GM12878 (cell line): ENCODE measurements at regions not wholly inside any gene's neighbourhood (a gene's known extent, or its start where the extent isn't known, plus 50 kb on each side); places are given as distances from the start of the nearest gene placed in this dataset.

ENCODE experiments used
- ATAC-seq: fragments of 200-7000 bp; cut with Tn5 transposase; 3 replicates; pipeline ENCODE4 v1.9.1; 2020; ENCODE audit warnings: mild to moderate bottlenecking, moderate library complexity
- BruUV-seq: library from RNA; stranded (reverse); fragments of 400-500 nt; replicated peaks from 2 replicates; lab custom pipeline; 2021; lab: Mats Ljungman, UMichigan
- CTCF ChIA-PET: fragments of 300-600 bp; sonication (Branson Sonifier 250); formaldehyde crosslinking; extraction: SDS; loops from one replicate; lab custom pipeline; 2021; ENCODE audit warnings: inconsistent platforms; lab: Yijun Ruan, JAX
- POLR2A ChIA-PET: fragments of 350-600 bp; formaldehyde crosslinking; extraction: SDS; loops from one replicate; lab custom pipeline; 2021; ENCODE audit warnings: inconsistent platforms; lab: Charles Lee
- RAD21 ChIA-PET: fragments of 300-600 bp; sonication (Branson Sonifier 250); formaldehyde crosslinking; loops from one replicate; lab custom pipeline; 2023; ENCODE audit warnings: antibody characterized with exemption; ENCODE audit not compliant: unreplicated experiment; lab: Charles Lee
- SMC1A ChIA-PET: fragments of 300-600 bp; sonication (Branson Sonifier 250); formaldehyde crosslinking; loops from one replicate; lab custom pipeline; 2023; ENCODE audit not compliant: unreplicated experiment, uncharacterized antibody; lab: Charles Lee
- DNase-seq: peaks from one replicate; pipeline ENCODE4 v3.0.0-alpha.2; 2011; ENCODE audit warnings: low read depth, low spot score
- FAIRE-seq: peaks from 3 replicates; lab custom pipeline; 2011; peaks lifted over from hg19 to GRCh38; lab: Jason Lieb, UNC
- H2AFZ ChIP-seq: 2 replicates; pipeline ENCODE4 v1.6.0; 2011; ENCODE audit warnings: low read depth, low read length, control low read depth; ENCODE audit not compliant: control insufficient read depth
- H3K27ac ChIP-seq: 2 replicates; pipeline ENCODE4 v1.5.1; 2011; ENCODE audit warnings: control low read depth; ENCODE audit not compliant: control insufficient read depth, insufficient read depth
- H3K27me3 ChIP-seq, 2 experiments: replicated peaks in 1 of 2; 2 replicates each; pipeline versions ENCODE4 v1.6.0 to v1.6.1; 2011; ENCODE audit warnings: low read length in 1 of 2; ENCODE audit not compliant: control insufficient read depth in 2 of 2, insufficient read depth in 2 of 2
- H3K36me3 ChIP-seq, 2 experiments: 2 replicates each; pipeline ENCODE4 v1.5.1; 2011; ENCODE audit warnings: low read length in 1 of 2; ENCODE audit not compliant: control insufficient read depth in 2 of 2, insufficient read depth in 2 of 2
- H3K4me1 ChIP-seq: 2 replicates; pipeline ENCODE4 v1.6.1; 2011; ENCODE audit warnings: mild to moderate bottlenecking, low read length, moderate library complexity, mixed read lengths; ENCODE audit not compliant: control insufficient read depth, insufficient read depth
- H3K4me2 ChIP-seq: 2 replicates; pipeline ENCODE4 v1.6.0; 2011; ENCODE audit warnings: control low read depth; ENCODE audit not compliant: control insufficient read depth, insufficient read depth
- H3K4me3 ChIP-seq: fragments of 200-600 bp; sonication (generic); 2 replicates; pipeline ENCODE4 v1.5.1; 2016
- H3K79me2 ChIP-seq: 2 replicates; pipeline ENCODE4 v1.6.0; 2011; ENCODE audit warnings: low read length; ENCODE audit not compliant: control insufficient read depth, insufficient read depth
- H3K9ac ChIP-seq: 2 replicates; pipeline ENCODE4 v1.8.0; 2011; ENCODE audit warnings: low read length, control low read depth, mixed read lengths; ENCODE audit not compliant: control insufficient read depth, insufficient read depth
- H3K9me3 ChIP-seq: replicated peaks from 3 replicates; pipeline ENCODE4 v1.5.1; 2011; ENCODE audit warnings: mild to moderate bottlenecking, low read length; ENCODE audit not compliant: control insufficient read depth, insufficient read depth
- H4K20me1 ChIP-seq: 2 replicates; pipeline ENCODE4 v1.6.0; 2011; ENCODE audit not compliant: control insufficient read depth, insufficient read depth
- BHLHE40 ChIP-seq, 2 experiments: fragments of 450-650 bp in 1 of 2; IDR thresholded peaks; 2 replicates each; pipeline ENCODE4 v1.6.1; 2011 to 2017; ENCODE audit warnings: low read depth in 2 of 2, borderline replicate concordance in 1 of 2, improper control_type of control experiment in 1 of 2, low read length in 1 of 2, mild to moderate bottlenecking in 1 of 2
- CBX5 ChIP-seq: sonication (generic); IDR thresholded peaks from 2 replicates; pipeline ENCODE4 v1.6.1; 2016; ENCODE audit warnings: low read depth, moderate library complexity, mild to moderate bottlenecking, inconsistent platforms
- CHD2 ChIP-seq: IDR thresholded peaks from 2 replicates; pipeline ENCODE4 v1.6.1; 2011; ENCODE audit warnings: low read depth, low read length, improper control_type of control experiment, borderline replicate concordance
- DPF2 ChIP-seq: fragments of 450-650 bp; IDR thresholded peaks from 2 replicates; pipeline ENCODE4 v1.6.1; 2017; ENCODE audit warnings: mild to moderate bottlenecking
- EZH2 ChIP-seq: IDR thresholded peaks from 2 replicates; pipeline ENCODE4 v1.6.1; 2012; ENCODE audit warnings: low read depth, mild to moderate bottlenecking, control low read depth, inconsistent platforms, low read length, borderline replicate concordance; ENCODE audit not compliant: control insufficient read depth
- HCFC1 ChIP-seq: fragments of 150-350 bp; IDR thresholded peaks from 2 replicates; pipeline ENCODE4 v1.6.1; 2014; ENCODE audit warnings: low read length
- KDM1A ChIP-seq: fragments of 200-600 bp; sonication (generic); IDR thresholded peaks from 2 replicates; pipeline ENCODE4 v1.6.1; 2016; ENCODE audit warnings: borderline replicate concordance
- MTA3 ChIP-seq: IDR thresholded peaks from 2 replicates; pipeline ENCODE4 v1.6.1; 2012; ENCODE audit warnings: low read length, inconsistent platforms, borderline replicate concordance
- NR2C1 ChIP-seq: fragments of 450-650 bp; IDR thresholded peaks from 2 replicates; pipeline ENCODE4 v1.6.1; 2017; ENCODE audit warnings: antibody characterized with exemption, mild to moderate bottlenecking, moderate library complexity
- NR2C2 ChIP-seq: IDR thresholded peaks from 2 replicates; pipeline ENCODE4 v1.6.1; 2011; ENCODE audit warnings: borderline replicate concordance, low read depth; ENCODE audit not compliant: control insufficient read depth, insufficient read length
- PAX8 ChIP-seq: fragments of 450-650 bp; IDR thresholded peaks from 2 replicates; pipeline ENCODE4 v1.6.1; 2017; ENCODE audit warnings: mild to moderate bottlenecking, moderate library complexity
- SMC3 ChIP-seq: IDR thresholded peaks from 2 replicates; pipeline ENCODE4 v1.6.1; 2011; ENCODE audit warnings: low read length, improper control_type of control experiment, borderline replicate concordance
- SREBF2 ChIP-seq: IDR thresholded peaks from 2 replicates; pipeline ENCODE4 v1.6.1; 2012; ENCODE audit warnings: mild to moderate bottlenecking, low read length
- ZBED1 ChIP-seq: IDR thresholded peaks from 2 replicates; pipeline ENCODE4 v1.6.1; 2016; ENCODE audit warnings: borderline replicate concordance
- WGBS: methylation state at CpG from one replicate; pipeline ENCODE4 v1.1.6; 2016; ENCODE audit warnings: low lambda C conversion rate; ENCODE audit not compliant: insufficient replicate concordance, insufficient coverage; ENCODE audit errors: missing lambda C conversion rate; 5-methylcytosine and 5-hydroxymethylcytosine counted together
- in situ Hi-C: fragments of 300-500 bp; cut with MboI; formaldehyde crosslinking; loops from 9 replicates; pipeline ENCODE4 v1.14.3; 2018; ENCODE audit warnings: mixed read lengths
- intact Hi-C: fragments of 100-400 bp; cut with micrococcal nuclease; formaldehyde crosslinking; loops from one replicate; pipeline ENCODE4 v1.14.2; 2022; ENCODE audit not compliant: unreplicated experiment
- TF ChIP-seq, protein P1 (sequence below): fragments of 450-650 bp; conservative IDR thresholded peaks from 2 replicates; pipeline ENCODE4 v1.6.1; 2017; ENCODE audit warnings: mild to moderate bottlenecking, moderate library complexity
- TF ChIP-seq, protein P2 (sequence below): fragments of 450-650 bp; IDR thresholded peaks from 2 replicates; pipeline ENCODE4 v1.6.1; 2017; ENCODE audit warnings: mild to moderate bottlenecking
- TF ChIP-seq, protein P3 (sequence below): IDR thresholded peaks from 2 replicates; pipeline ENCODE4 v1.6.1; 2012; ENCODE audit warnings: mild to moderate bottlenecking, low read depth, low read length
- TF ChIP-seq, protein P4 (sequence below): IDR thresholded peaks from 2 replicates; pipeline ENCODE4 v1.6.1; 2012; ENCODE audit warnings: low read depth, low read length, improper control_type of control experiment

DNA sequence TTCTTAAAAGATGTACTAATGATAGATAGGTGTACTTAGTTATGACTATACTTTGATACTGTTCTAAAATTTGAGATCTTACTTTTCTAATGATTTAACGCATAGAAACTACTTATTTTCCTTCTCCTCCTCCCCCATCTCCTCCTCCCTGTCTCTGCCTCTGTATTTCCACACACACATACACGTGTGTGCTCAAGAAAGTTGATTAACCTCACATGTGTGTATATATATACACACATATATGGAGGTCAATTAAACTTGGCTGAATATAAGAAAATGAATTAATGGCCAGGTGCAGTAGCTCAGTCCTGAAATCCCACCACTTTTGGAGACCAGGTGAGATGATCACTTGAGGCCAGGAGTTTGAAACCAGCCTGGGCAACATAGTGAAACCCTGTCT is 362.7 kb upstream of the SYT1 start:
- no peak for ATAC-seq
- CTCF ChIA-PET, result no interaction called here
- H3K4me1 ChIP-seq, result no peaks in the 10 kb centered on the region
- H3K79me2 ChIP-seq, result no peaks in the 10 kb centered on the region
- intact Hi-C loops, result no loop called here
- H3K27ac ChIP-seq, result no peak overlapping the region
- no peaks in the 10 kb centered on the region for H4K20me1 ChIP-seq
- TF ChIP-seq CHD2, result no peak
- TF ChIP-seq CBX5, result no peak
- TF ChIP-seq, protein P1, sequence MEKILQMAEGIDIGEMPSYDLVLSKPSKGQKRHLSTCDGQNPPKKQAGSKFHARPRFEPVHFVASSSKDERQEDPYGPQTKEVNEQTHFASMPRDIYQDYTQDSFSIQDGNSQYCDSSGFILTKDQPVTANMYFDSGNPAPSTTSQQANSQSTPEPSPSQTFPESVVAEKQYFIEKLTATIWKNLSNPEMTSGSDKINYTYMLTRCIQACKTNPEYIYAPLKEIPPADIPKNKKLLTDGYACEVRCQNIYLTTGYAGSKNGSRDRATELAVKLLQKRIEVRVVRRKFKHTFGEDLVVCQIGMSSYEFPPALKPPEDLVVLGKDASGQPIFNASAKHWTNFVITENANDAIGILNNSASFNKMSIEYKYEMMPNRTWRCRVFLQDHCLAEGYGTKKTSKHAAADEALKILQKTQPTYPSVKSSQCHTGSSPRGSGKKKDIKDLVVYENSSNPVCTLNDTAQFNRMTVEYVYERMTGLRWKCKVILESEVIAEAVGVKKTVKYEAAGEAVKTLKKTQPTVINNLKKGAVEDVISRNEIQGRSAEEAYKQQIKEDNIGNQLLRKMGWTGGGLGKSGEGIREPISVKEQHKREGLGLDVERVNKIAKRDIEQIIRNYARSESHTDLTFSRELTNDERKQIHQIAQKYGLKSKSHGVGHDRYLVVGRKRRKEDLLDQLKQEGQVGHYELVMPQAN, result no peak
- TF ChIP-seq, protein P2, sequence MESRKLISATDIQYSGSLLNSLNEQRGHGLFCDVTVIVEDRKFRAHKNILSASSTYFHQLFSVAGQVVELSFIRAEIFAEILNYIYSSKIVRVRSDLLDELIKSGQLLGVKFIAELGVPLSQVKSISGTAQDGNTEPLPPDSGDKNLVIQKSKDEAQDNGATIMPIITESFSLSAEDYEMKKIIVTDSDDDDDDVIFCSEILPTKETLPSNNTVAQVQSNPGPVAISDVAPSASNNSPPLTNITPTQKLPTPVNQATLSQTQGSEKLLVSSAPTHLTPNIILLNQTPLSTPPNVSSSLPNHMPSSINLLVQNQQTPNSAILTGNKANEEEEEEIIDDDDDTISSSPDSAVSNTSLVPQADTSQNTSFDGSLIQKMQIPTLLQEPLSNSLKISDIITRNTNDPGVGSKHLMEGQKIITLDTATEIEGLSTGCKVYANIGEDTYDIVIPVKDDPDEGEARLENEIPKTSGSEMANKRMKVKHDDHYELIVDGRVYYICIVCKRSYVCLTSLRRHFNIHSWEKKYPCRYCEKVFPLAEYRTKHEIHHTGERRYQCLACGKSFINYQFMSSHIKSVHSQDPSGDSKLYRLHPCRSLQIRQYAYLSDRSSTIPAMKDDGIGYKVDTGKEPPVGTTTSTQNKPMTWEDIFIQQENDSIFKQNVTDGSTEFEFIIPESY, result no peak
- TF ChIP-seq NR2C1, result no peak
- no peak for TF ChIP-seq ZBED1
- TF ChIP-seq SREBF2, result no peak
- TF ChIP-seq DPF2, result no peak
- no peak for TF ChIP-seq PAX8
- TF ChIP-seq, protein P3, sequence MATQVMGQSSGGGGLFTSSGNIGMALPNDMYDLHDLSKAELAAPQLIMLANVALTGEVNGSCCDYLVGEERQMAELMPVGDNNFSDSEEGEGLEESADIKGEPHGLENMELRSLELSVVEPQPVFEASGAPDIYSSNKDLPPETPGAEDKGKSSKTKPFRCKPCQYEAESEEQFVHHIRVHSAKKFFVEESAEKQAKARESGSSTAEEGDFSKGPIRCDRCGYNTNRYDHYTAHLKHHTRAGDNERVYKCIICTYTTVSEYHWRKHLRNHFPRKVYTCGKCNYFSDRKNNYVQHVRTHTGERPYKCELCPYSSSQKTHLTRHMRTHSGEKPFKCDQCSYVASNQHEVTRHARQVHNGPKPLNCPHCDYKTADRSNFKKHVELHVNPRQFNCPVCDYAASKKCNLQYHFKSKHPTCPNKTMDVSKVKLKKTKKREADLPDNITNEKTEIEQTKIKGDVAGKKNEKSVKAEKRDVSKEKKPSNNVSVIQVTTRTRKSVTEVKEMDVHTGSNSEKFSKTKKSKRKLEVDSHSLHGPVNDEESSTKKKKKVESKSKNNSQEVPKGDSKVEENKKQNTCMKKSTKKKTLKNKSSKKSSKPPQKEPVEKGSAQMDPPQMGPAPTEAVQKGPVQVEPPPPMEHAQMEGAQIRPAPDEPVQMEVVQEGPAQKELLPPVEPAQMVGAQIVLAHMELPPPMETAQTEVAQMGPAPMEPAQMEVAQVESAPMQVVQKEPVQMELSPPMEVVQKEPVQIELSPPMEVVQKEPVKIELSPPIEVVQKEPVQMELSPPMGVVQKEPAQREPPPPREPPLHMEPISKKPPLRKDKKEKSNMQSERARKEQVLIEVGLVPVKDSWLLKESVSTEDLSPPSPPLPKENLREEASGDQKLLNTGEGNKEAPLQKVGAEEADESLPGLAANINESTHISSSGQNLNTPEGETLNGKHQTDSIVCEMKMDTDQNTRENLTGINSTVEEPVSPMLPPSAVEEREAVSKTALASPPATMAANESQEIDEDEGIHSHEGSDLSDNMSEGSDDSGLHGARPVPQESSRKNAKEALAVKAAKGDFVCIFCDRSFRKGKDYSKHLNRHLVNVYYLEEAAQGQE, result no peak
- TF ChIP-seq EZH2, result no peak
- TF ChIP-seq SMC3, result no peak
- no peak for TF ChIP-seq BHLHE40 (IDR thresholded peaks at IDR 0.05; ENCODE audit: borderline replicate concordance in 1 of 2, low read depth in 2 of 2, low read length in 1 of 2)
- TF ChIP-seq NR2C2, result no peak
- no peak for TF ChIP-seq HCFC1
- TF ChIP-seq, protein P4, sequence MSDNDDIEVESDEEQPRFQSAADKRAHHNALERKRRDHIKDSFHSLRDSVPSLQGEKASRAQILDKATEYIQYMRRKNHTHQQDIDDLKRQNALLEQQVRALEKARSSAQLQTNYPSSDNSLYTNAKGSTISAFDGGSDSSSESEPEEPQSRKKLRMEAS, result no peak
- no peak for TF ChIP-seq MTA3
- TF ChIP-seq KDM1A, result no peak
- TF ChIP-seq, all 136 proteins: peak for 0
- BruUV-seq, result no TSS peak
- H3K9ac ChIP-seq, result no peak overlapping the region
- no peaks in the 10 kb centered on the region for H3K36me3 ChIP-seq
- DNase-seq (no peak), FAIRE-seq (no peak)
- no peaks in the 10 kb centered on the region for H3K9me3 ChIP-seq
- H3K27me3 ChIP-seq, result no peaks in the 10 kb centered on the region
- POLR2A ChIA-PET, result no interaction called here
- 0% methylated on average over 2 of the region's 2 CpGs for WGBS
- H2AFZ ChIP-seq, result no peak overlapping the region
- no peak overlapping the region for H3K4me2 ChIP-seq
- RAD21 ChIA-PET, result no interaction called here
- no peak overlapping the region for H3K4me3 ChIP-seq
- in situ Hi-C loops, result no loop called here
- SMC1A ChIA-PET, result interaction anchor here (0.6 kb wide), 1 partner anchor 985 kb away, joined by 3 read pairs; no protein-coding TSS in a partner anchor
